Inflammatory macrophage treated with lipopolysaccharide for 1 hour (primary cell): ENCODE measurements at regions not wholly inside any gene's neighbourhood (a gene's known extent, or its start where the extent isn't known, plus 50 kb on each side); places are given as distances from the start of the nearest gene placed in this dataset.
"Not testable (repeated sequence)": the region's sequence is repeated elsewhere in the genome, so short reads cannot be mapped to it uniquely, and the experiment has no call there.

ENCODE experiments used
- DNase-seq, 2 donors: peaks; one replicate each; pipeline ENCODE4 v3.0.0-alpha.2; 2020 to 2022

DNA sequence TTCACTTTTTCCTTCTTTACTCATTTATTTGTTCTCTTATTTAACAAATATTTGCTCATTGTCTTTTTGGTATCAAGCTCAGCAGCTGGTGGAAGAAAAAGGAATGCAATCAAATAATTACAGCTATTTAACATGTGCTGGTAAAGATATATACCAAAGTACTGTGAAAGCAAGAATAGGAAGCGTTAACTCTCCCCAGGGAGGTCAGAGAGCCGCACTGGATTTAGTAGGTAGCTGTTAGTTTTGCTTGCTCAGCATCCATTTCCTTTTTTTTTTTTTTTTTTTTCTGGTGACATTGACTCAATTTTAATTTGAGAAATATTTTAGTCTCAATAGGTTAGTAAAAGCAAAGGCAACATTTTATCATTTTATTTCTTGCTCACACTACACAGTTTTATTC is 308.5 kb upstream of the MDFIC2 start:
- no peak for DNase-seq

DNA sequence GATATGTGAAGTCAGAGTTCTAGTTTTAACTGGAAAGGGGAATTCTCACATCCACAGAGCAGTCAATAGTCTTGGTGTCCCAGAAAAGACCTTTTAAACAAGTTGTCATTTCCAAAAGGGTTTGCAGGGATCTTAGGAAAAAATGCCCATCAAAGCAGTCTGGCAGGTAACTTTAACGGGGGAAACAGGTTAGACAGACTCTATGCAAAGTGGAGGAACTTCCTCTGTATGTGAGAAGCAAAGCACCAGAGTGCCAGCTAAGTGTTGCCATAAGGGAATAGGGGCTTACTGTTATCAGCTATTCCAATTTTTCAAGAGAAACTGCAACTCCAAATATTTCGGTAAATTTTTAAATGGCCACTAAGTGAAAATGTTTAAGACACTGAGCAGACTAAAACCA is 307.9 kb upstream of the MDFIC2 start:
- DNase-seq, result no peak

DNA sequence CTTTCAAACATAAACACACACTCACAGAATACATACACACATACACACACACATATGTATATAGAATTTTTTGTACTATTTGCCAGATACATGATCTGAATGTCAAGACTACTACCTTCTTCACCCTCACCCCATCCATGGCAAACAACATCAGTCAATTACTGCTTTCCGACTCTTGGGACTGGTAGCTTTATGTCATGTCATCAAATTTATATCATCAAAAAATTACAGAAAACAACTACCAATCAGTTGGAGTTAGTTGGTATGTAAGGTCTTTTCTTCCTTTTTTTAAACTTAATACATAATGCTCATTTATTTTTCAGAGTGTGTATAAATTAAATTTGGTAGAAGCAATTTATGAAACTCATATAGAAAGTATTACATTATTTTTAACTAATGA is 305.7 kb upstream of the MDFIC2 start:
- DNase-seq, result no peak

DNA sequence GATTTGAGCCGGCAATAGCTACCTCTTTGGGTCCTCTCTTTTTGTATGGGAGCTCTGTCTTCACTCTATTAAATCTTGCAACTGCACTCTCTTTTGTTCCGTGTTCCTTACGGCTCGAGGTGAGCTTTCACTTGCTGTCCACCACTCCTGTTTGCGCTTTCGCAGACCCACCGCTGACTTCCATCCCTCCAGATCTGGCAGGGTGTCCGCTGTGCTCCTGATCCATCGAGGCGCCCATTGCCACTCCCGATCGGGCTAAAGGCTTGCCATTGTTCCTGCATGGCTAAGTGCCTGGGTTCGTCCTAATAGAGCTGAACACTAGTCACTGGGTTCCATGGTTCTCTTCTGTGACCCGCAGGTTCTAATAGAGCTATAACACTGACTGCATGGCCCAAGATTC is 304.9 kb upstream of the MDFIC2 start:
- DNase-seq, result not testable (repeated sequence)

DNA sequence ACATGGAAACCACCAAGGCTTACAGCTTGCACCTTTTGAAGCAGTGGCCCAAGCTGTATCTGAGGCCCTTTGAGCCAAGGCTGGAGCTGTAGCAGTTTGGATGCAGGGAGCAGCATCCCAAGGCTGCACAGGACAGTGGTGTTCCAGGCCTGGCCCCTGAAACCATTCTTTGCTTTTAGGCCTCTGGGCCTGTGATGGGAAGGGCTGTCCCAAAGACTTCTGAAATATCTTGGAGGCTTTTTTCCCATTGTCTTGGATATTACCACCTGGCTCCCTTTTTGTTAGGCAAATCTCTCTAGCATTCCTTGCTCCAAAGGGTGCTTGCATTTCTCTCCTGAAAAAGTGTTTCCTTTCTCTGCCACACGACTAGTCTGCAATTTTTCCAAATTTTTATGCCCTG is 302.8 kb upstream of the MDFIC2 start:
- no peak for DNase-seq

DNA sequence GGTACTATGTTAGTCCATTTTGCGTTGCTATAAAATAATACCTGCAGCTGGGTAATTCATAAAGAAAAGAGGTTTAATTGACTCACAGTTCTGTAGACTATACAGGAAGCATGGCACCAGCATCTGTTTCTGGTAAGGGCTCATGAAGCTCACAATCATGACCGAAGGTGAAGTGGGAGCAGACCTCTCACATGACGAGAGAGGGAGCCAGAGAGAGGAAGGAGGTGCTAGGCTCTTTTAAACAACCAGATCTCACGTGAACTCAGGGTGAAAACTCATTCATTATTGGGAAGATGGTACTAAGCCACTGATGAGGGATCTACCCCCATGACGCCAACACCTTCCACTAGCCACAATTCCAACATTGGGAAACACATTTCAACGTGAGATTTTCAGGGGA is 301.7 kb upstream of the MDFIC2 start:
- no peak for DNase-seq

DNA sequence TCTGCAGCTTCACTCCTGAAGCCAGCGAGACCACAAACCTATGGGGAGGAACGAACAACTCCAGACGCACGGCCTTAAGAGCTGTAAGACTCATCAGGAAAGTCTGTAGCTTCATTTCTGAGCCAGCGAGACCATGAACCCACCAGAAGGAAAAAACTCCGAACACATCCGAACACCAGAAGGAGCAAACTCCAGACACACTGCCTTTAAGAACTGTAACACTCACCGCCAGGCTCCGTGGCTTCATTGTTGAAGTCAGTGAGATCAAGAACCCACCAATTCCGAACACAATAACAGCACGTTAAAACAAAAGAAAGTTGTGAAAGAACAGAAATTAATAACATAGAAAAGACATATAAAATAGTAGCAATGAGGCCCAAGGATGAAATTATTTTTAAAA is 300.5 kb upstream of the MDFIC2 start:
- no peak for DNase-seq

DNA sequence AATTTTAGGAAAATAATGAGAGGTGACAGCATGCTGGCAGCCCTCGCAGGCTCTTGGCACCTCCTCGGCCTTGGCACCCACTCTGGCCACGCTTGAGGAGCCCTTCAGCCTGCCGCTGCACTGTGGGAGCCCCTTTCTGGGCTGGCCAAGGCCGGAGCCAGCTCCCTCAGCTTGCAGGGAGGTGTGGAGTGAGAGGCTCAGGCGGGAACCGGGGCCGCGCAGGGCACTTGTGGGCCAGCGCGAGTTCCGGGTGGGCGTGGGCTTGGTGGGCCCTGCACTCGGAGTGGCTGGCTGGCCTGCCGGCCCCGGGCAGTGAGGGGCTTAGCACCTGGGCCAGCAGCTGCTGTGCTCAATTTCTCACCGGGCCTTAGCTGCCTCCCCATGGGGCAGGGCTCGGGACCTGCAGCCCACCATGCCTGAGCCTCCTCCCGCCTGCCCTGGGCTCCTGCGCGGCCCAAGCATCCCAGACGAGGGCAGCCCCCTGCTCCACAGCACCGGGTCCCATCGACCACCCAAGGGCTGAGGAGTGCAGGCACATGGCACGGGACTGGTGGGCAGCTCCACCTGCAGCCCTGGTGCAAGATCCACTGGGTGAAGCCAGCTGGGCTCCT is 299.3 kb upstream of the MDFIC2 start:
- DNase-seq, result not testable (repeated sequence)

DNA sequence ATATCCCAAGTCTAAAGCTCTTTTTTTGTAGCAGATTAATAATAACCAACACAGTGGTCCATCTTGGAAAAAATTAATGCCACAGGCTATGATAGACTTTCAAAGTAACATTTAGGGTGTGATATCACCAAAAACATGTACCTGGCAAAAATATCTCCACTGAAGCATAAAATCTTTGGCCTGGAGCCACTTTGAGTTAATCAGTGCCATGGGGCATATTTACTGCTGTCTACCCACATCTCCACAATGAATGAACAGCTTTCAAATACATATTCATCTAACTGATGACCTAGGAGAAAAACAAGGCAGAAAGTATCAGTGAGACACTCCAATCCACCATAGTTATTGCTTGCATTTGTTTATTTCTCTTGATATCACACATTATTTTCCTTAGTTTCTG is 296.0 kb upstream of the MDFIC2 start:
- DNase-seq, result no peak

DNA sequence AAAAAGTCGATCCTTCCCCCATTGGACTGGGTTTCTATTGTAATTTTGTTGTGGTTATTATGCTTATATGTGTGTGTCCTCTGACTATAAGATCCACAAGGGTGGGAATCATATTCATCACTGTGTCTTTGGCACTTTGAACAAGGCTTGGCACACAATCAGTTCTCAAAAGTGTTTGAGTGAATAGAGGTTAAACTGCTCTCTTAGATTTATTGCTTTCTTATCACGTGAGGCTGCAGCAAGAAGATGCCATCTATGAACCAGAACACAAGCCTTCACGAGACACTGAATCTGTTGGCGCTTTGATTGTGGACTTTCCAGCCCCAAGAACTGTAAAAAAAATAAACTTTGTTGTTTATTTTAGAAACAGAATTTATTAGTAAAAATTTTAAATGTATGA is 295.0 kb upstream of the MDFIC2 start:
- no peak for DNase-seq

DNA sequence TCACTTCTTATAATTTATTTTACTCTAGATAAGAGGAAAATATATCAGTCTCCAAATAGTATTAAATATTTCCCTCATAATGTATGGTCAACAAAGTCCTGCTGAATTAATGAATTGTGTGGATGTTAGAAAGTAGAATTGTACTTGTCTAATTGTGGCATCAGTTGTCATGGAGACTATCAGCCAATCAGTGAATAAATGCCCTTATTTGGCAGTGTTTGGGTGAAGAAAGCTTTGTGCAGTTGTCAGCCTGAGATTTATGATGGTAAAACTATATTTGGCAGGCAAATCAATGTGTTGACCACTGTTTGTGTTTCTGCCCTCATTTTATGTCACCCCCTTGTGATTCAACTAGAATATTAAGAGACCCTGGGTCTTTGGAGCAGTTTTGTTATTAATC is 293.6 kb upstream of the MDFIC2 start:
- DNase-seq, result no peak

DNA sequence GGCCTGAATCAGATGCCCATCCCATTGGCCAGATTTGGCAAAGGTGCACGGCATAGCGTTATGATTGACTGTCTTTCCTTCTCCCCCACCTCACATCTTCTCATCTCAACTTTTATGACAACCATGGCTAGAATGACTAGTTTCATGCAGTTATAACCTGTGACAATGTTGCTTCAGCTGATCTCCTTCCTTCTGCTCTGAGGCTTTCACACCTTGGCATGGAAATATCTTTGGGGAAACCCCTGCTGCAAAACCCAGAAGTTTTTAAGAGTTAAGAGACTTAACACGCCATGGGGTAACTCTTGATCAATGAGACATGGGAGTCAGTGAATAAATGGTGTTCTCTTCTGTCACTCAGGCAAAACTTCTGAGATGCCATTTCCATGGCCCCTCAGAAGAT is 290.7 kb upstream of the MDFIC2 start:
- no peak for DNase-seq

DNA sequence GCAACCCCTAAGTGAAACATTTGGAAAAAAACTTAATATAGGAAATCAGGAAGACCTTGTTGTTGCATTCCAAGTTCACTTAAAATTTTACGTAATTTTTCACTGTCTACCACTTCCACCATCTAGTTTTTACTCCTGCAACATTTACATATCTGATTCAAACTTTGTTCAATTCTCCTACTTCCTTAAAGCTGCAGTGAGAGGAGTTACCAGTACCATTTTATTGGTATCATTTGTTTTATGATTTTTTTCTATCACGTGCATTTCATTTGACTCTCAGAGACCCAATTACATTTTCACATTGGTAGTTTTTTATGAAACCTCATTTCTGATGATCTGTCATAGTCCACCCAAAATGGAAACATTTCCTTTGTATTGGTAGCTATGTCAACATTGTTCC is 284.9 kb upstream of the MDFIC2 start:
- no peak for DNase-seq

DNA sequence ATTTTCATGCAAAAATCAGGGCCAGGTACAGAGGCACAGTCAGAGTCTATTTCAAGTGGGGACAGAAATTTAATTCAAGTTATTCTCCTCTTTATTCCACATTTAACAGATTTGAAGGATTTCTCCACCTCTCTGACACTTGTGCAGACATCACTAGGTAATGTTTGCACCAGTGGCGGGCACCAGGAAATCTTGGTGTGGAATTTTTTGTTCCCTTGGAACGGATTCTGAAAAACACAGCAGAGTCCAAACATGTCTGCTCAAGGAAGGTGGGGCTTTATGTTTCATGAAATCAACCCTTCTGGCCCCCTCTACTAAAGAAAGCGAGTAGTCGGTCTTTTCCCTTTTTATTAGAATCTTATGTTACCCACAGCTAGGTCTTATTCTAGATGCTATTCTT is 271.2 kb upstream of the MDFIC2 start:
- no peak for DNase-seq

DNA sequence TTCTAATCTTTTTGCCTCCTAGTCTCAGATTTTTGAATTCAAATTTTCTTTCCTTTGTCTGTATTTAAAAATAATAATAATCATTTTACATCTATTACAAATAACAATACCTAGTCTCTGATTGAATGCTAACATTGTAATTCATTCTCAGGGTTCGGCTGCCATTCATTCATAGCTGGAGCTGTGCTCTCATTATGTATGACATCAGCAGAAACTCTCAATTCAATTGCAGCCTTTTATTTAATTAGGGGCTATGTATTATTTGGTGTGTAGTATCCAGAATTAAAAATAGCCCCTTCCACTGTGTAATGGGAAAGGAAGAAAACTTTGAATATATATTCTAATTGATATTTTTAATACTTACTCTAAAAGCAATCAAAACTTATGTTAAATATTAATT is 270.4 kb upstream of the MDFIC2 start:
- no peak for DNase-seq

DNA sequence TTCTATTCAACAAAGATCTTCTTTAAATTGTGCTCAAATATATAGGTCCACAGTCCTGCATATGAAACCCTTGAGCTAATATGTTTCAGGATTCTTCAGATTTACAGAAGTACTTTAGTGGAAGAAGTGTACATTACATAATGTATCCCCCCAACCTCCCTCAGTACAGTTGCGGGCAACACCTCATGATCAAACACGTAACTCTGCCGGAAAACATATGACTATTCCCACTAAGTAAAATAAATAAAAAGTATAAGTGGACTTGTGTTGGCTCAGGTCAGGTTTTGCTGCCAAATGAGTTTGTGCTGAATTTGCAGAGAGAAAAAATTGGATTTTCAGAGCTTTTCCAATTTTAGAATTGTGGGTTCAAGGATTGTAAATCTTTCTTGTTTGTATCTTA is 267.6 kb upstream of the MDFIC2 start:
- DNase-seq, result no peak

DNA sequence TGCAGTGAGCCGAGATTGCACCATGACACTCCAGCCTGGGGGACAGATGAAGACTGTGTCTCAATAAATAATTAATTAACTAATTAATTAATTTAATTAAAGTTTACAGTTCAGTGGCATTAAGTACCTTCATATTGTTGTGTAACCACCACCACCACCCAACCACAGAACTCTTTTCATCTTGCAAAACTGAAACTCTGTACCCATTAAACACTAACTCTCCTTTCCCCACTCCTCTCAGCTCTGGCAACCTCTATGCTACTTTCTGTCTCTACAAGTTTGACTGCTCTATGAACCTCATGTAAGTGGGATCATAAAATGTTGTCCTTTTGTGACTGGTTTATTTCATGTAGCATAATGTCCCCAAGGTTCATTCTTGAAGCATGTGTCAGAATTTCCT is 259.3 kb upstream of the MDFIC2 start:
- no peak for DNase-seq

DNA sequence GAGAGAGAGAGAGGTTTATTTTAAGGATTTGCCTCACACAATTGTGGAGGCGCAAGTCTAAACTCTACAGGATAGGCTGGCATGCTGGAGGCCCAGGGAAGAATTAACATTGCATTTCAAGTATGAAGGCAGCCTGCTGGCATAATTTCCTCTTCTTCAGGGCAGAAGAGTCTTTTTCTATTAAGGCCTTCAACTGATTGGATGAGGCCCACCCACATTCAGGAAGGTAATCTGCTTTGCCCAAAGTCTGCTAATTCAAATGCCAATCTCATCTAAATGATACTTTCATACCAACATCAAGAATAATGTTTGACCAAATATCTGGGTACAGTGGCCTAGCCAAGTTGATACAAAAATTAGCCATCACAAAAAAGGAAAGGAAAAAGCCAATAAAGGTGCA is 258.1 kb upstream of the MDFIC2 start:
- no peak for DNase-seq

DNA sequence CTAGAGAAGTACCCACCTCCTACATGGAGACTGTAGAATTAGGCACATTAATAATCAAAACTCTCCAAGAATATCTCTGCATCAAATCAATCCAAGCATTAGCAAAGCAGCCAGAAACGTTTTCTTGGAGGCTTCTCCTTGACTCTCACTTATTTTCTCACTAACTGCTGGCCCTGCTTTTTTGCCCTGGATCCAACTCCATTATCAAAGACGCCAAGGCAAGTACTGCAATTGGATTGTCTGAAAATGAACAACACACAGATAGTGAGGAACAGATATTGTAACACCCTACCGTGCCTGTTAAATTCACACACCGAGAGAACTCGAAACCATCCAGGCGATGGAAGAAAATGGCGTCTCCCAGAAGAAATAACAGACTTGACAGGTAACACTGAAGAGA is 256.2 kb upstream of the MDFIC2 start:
- no peak for DNase-seq

DNA sequence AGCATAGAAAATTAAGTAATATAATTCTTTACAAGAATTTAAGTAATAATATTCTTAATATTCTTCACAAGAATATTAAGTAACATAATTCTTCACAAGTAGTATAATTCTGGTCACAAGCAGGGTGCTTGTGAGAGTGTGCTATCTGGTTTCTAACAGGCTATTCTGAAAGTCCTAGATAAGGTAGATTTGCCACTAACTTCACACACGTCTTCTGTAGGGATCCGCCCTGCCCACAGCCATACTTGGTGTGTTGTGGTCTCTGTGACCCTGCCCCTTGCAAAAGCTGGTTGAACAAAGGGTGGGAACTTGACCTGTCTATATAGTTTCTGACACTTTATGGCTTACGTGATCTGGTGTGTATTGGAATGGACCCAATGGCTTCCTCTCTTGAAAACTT is 253.4 kb upstream of the MDFIC2 start:
- no peak for DNase-seq

DNA sequence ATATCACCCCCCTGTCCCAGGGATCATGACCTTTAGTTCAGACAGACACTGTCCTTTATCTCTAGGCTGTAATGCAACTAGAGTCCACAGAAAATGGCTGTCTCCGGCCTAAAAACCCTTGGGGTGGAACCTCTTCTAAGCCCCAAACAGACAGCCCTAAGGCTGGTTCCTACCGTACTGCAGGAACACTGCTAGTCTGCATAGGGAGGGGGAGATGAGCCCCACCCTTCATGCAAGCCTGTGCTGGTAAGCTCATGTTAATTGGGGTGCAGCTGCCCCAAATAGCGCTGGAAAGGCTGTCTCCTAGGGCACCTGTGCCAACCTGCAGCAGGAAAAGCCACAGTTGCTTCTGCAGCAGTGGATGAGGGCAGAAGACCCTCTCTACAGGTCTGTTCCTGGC is 252.1 kb upstream of the MDFIC2 start:
- no peak for DNase-seq

DNA sequence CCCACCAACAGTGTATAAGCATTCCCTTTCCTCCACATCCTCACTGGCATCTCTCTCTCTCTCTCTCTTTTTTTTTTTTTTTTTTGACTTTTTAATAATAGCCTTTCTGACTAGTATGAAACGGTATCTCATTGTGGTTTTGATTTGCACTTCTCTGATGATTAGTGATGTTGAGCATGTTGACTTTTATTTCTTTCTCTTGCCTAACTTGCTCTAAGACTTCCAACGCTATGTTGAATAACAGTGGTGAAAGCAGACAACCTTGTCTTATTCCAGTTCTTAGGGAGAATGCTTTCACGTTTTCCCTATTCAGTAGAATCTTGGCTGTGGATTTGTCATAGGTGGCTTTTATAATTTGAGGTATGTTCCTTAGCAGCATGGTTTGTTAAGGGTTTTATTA is 249.4 kb upstream of the MDFIC2 start:
- no peak for DNase-seq

DNA sequence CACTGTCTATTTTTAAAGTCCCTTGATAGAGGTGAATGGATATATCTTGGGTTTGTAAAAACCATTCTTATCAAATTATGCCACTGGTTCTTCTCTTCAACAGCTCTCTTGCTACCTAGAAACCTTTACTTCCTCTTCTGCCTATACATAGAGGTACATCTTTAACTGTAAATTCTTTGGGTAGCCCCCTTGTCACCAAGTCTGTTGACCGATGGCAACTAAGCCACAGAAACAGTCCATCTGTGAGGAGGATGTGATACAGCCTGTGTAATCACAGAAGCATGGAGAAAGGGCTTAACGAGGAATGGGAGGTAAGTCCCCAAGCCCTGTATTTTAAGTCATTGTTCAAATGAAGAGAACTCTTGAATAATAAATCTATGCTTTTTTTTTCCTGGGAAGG is 246.5 kb upstream of the MDFIC2 start:
- DNase-seq, result no peak

DNA sequence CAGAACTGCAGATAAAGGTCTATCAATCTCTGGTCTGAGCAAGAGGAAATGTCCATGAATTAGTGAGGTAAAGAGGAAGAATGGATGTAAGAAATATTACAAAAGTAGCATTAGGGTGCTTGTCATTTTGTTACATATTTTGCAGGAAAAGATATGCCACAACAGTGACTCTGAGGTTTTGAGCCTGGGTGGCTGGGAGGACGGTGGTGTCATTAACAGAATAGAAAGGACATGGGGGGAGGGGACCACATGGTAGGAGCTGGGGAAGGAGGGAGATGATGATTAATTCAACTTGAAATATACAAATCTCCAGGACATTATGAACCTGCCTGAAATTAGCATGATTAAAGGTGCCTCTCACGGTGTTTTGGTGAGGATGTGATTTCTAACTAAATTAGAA is 245.5 kb upstream of the MDFIC2 start:
- no peak for DNase-seq

DNA sequence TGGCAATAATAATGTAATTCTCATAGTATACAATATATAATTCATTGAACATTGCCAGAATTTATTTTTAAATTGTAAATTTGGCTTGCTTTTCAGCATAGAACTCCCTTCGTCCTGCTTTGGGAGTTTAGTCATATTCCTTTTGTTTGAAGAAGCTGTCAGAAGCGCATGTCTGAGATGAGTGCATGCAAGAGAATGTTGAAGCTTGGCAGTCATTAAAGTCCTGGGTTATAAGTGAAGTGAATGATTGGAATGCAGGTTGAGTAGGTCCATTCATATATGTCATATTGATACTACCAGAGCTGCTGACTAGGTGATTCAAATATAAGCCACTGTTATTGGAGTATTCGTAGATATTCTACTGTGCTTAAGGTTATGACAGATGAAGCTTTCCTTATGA is 243.6 kb upstream of the MDFIC2 start:
- DNase-seq, result no peak

DNA sequence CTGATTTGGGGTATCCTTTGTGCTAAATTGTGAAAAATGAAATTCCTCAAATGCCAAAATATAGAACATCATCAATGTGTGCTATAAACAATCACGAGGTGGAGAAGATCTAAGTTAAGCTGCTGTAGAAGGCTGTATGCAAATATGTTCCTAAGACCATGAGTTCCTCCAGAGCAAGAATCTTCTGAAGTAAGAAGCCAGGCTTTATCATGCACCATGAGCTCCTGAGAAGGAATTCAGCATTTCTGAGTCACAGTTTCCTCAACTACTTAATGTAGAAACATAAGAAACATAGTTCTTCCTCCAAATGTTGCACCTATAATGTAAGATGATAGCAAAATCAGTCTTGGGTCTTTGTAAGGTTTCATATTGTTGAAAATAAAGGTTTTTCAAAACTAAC is 241.7 kb upstream of the MDFIC2 start:
- DNase-seq, result no peak
